Neural progenitor cell (in vitro differentiated cells): ENCODE measurements at regions not wholly inside any gene's neighbourhood (a gene's known extent, or its start where the extent isn't known, plus 50 kb on each side); places are given as distances from the start of the nearest gene placed in this dataset.

Source experiments
- EZH2phosphoT487 ChIP-seq: fragments of 200-600 bp; sonication (generic); IDR thresholded peaks from 2 replicates; pipeline ENCODE4 v1.6.1; 2017; ENCODE audit warnings: antibody characterized with exemption
- TF ChIP-seq, protein P1 (sequence below): fragments of 200-600 bp; sonication (generic); IDR thresholded peaks from 2 replicates; pipeline ENCODE4 v1.5.1; 2017; ENCODE audit warnings: antibody characterized with exemption, mild to moderate bottlenecking

DNA sequence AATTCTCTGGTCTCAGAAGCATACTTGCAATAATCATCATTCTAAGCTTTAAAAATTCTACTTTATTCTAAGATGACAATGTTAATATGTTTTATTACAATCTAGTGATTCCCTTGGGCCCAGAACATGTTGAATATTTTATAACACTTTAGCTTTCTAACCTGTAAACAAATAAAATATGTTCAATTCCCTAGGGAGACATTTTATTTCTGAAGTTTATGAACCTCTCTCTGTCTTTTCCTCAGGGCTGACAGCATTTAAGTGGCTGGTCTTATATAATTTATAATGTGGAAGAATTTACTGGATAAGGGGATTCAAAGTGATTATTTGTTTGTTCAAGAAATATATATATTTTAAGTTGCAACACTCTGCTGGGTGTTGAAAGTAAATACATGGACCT, 55.3 kb upstream of the NPFFR2 start:
- TF ChIP-seq, protein P1, sequence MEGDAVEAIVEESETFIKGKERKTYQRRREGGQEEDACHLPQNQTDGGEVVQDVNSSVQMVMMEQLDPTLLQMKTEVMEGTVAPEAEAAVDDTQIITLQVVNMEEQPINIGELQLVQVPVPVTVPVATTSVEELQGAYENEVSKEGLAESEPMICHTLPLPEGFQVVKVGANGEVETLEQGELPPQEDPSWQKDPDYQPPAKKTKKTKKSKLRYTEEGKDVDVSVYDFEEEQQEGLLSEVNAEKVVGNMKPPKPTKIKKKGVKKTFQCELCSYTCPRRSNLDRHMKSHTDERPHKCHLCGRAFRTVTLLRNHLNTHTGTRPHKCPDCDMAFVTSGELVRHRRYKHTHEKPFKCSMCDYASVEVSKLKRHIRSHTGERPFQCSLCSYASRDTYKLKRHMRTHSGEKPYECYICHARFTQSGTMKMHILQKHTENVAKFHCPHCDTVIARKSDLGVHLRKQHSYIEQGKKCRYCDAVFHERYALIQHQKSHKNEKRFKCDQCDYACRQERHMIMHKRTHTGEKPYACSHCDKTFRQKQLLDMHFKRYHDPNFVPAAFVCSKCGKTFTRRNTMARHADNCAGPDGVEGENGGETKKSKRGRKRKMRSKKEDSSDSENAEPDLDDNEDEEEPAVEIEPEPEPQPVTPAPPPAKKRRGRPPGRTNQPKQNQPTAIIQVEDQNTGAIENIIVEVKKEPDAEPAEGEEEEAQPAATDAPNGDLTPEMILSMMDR, result no peak
- no peak for TF ChIP-seq EZH2phosphoT487
